ENCODE measurements at regions not wholly inside any gene's neighbourhood (a gene's known extent, or its start where the extent isn't known, plus 50 kb on each side); places are given as distances from the start of the nearest gene placed in this dataset.
A peak's percentile ranks its signal among the peaks of the same experiment; 100 is the strongest.

DNA sequence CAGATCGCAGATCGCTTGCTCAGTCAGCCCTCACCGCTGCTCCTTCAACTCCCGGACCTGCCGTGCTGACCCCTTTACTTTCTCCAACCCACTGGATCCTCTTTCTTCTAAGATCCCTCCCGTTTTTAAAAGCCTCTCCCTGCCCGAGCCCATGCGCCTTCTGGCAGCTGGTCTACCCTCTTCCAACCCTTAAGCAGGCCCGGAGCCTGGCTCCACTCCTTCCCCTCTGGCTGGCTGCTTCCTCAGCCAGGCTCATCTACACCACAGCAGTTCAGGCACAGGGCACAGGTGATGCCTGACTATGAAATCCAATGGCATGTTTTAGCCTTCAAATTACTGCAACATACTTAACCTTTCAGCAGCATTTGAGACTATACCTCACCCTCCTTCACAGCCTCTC lies 63.8 kb upstream of the PABPC3 start:
- no peak overlapping the region for H3K27ac Mint-ChIP-seq
- intact Hi-C loops (cut with micrococcal nuclease) = no loop called here
- DNase-seq = no peak
- H3K4me1 Mint-ChIP-seq (ENCODE audit: low read depth) = no peaks in the 10 kb centered on the region
- H3K4me3 Mint-ChIP-seq = no peak overlapping the region
- H3K27me3 Mint-ChIP-seq (ENCODE audit: low read depth) = peaks cover 25% of the 10 kb centered on the region
- H3K9me3 Mint-ChIP-seq = no peaks in the 10 kb centered on the region
- H3K36me3 Mint-ChIP-seq (ENCODE audit: low read depth) = no peaks in the 10 kb centered on the region
- CTCF ChIA-PET = interaction anchor here (0.6 to 1.3 kb wide), 2 partner anchors 17 to 37 kb away, joined by 3 to 4 read pairs; no protein-coding TSS in a partner anchor

DNA sequence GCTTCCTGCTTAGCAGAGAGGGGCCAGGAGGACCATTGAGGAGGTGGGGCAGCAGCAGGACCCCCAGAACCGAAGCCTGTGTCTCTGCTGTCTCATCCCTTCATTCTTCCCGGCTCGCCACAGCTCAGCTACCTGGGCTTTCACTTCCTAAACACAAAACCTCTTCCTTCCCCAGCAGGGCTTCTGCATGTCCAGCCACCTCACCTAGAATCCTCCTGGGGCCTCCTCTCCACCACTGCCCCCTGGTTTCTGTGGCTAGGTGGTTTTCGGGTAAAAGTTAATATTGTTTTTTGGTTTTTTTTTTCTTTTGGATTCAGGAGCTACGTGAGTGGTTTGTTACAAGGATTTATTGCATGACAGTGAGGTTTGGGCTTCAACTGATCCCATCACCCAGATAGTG lies 61.8 kb upstream of the PABPC3 start:
- Mint-ChIP-seq H3K4me3 (no peak overlapping the region), H3K27ac (no peak overlapping the region), H3K4me1 (ENCODE audit: low read depth) (no peaks in the 10 kb centered on the region), H3K27me3 (ENCODE audit: low read depth) (peaks cover 33% of the 10 kb centered on the region), H3K36me3 (ENCODE audit: low read depth) (no peaks in the 10 kb centered on the region), H3K9me3 (no peaks in the 10 kb centered on the region)
- intact Hi-C loops (cut with micrococcal nuclease) = no loop called here
- DNase-seq = no peak
- CTCF ChIA-PET = interaction anchor here (1.6 kb wide), 1 partner anchor 29 kb away, joined by 9 read pairs; no protein-coding TSS in a partner anchor

DNA sequence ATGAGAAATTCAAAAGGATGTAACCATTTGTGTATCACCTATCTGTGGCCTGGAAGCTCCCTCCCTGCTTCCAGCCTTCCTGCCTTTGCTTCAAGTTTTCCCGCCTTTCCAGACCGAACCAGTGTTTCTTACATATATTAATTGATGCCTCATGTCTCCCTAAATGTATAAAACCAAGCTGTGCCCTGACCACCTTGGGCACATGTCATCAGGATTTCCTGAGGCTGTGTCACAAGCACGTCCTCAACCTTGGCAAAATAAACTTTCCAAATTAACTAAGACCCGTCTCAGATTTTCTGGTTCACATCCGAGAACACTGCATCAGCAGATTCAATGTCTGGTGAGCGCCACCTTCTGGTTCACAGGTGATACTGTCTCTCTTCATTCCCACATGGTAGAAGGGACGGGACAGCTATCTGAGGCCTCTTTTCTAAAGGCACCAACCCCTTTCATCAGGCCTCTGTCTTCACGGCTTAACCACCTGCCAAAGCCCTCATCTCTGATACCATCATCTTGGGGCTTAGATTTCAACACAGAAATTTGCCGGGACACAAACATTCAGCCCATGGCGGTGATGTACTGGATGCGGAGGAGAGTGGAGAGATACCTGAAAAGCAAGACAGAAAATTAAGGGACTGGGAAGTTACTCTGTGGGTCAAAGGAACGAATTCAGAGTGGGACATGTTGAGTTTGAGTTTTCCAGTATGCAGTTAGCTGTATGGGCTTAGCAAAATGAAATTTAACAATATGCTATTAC lies 58.7 kb upstream of the PABPC3 start:
- H3K9me3 Mint-ChIP-seq = no peaks in the 10 kb centered on the region
- peaks cover 33% of the 10 kb centered on the region for H3K27me3 Mint-ChIP-seq (ENCODE audit: low read depth)
- H3K27ac Mint-ChIP-seq = no peak overlapping the region
- peak; percentile 69 for DNase-seq
- H3K4me3 Mint-ChIP-seq = no peak overlapping the region
- CTCF ChIA-PET = interaction anchor here (1.0 to 1.7 kb wide), 7 partner anchors 11 to 42 kb away, joined by 3 to 14 read pairs (median 6); no protein-coding TSS in a partner anchor
- H3K4me1 Mint-ChIP-seq (ENCODE audit: low read depth) = no peaks in the 10 kb centered on the region
- H3K36me3 Mint-ChIP-seq (ENCODE audit: low read depth) = no peaks in the 10 kb centered on the region
- intact Hi-C loops (cut with micrococcal nuclease) = loop anchor here (1.0 kb wide), 2 partner anchors 32 to 42 kb away; no protein-coding TSS in a partner anchor

DNA sequence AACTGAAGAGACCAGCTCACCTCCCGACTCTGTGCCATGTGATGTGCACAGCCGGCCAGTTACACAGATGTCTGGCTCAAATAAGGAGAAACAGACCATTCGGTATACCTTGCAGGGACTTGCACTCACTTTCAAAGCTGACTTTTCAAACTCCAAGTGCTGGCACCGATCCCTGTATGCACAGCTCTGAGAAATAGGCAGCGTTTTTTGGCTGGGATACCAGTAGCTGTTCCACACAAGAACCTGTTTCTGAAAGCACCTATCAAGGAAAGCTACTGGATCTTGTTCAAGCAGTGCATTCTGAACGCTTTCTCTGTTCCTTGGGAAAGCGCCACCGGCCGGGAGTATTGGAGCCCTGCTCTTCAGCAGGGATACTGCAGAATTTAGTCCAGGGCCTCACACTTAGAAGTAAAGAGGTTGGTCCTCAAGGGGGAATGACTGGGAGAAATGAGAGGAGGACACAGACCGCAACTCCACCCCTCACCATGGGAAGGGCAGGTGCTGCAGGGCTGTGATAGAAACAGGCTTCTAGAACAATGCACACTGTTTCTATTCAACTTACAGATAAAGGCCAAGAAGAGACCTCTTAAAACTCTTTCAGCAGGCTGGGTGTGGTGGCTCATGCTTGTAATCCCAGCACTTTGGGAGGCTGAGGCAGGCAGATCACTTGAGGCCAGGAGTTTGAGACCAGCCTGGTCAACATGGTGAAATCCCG lies 53.6 kb upstream of the PABPC3 start:
- Mint-ChIP-seq H3K27ac (no peak overlapping the region), H3K4me1 (ENCODE audit: low read depth) (peaks cover 3% of the 10 kb centered on the region), H3K9me3 (no peaks in the 10 kb centered on the region), H3K4me3 (no peak overlapping the region), H3K36me3 (ENCODE audit: low read depth) (no peaks in the 10 kb centered on the region), H3K27me3 (ENCODE audit: low read depth) (peaks cover 43% of the 10 kb centered on the region)
- CTCF ChIA-PET = no interaction called here
- intact Hi-C loops (cut with micrococcal nuclease) = no loop called here
- no peak for DNase-seq

DNA sequence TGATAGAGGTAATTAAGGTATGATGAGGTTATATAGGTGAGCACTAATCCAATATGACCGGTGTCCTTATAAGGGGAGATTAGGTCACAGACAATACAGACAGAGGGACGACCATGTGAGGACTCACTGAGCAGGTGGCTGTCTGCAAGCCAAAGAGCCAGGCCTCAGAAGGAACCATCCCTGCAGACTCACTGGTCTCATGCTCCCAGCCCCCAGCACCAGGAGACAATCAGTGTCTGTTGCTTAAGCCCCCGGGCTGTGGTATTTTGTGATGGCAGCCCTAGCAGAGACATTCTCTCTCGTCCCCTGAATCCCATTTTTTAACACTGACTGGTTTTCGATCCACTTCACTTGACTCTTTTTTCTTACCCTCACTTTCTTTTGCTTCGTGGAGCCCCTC lies 51.9 kb upstream of the PABPC3 start:
- intact Hi-C loops (cut with micrococcal nuclease) = no loop called here
- no peaks in the 10 kb centered on the region for H3K36me3 Mint-ChIP-seq (ENCODE audit: low read depth)
- no peak overlapping the region for H3K4me3 Mint-ChIP-seq
- no peak for DNase-seq
- peaks cover 5% of the 10 kb centered on the region for H3K4me1 Mint-ChIP-seq (ENCODE audit: low read depth)
- H3K27me3 Mint-ChIP-seq (ENCODE audit: low read depth) = peaks cover 47% of the 10 kb centered on the region
- no peak overlapping the region for H3K27ac Mint-ChIP-seq
- CTCF ChIA-PET = no interaction called here
- H3K9me3 Mint-ChIP-seq = no peaks in the 10 kb centered on the region
